Transverse colon (tissue), 4 donors: ENCODE measurements at regions not wholly inside any gene's neighbourhood (a gene's known extent, or its start where the extent isn't known, plus 50 kb on each side); places are given as distances from the start of the nearest gene placed in this dataset.
"Not testable (repeated sequence)": the region's sequence is repeated elsewhere in the genome, so short reads cannot be mapped to it uniquely, and the experiment has no call there.

Source experiments
- DNase-seq: peaks from one replicate; pipeline ENCODE4 v3.0.0-alpha.2; 2019
- H3K27ac ChIP-seq, 4 donors: fragments of 200-600 bp; sonication (generic); 2 replicates each; pipeline ENCODE4 v1.5.1; 2016 to 2018; ENCODE audit warnings: inconsistent platforms in 4 of 4
- H3K27me3 ChIP-seq: fragments of 200-600 bp; sonication (generic); 2 replicates; pipeline ENCODE4 v1.5.1; 2017; ENCODE audit warnings: inconsistent platforms
- H3K36me3 ChIP-seq, 4 donors: fragments of 200-600 bp; sonication (generic); 2 replicates each; pipeline ENCODE4 v1.5.1; 2017 to 2019; ENCODE audit warnings: inconsistent platforms in 4 of 4
- H3K4me1 ChIP-seq, 4 donors: fragments of 200-600 bp; sonication (generic); 2 replicates each; pipeline ENCODE4 v1.5.1; 2017 to 2020; ENCODE audit warnings: inconsistent platforms in 4 of 4
- H3K4me3 ChIP-seq, 4 donors: fragments of 200-600 bp; sonication (generic); 1 replicate in 1 of 4; 2 replicates in 3 of 4; pipeline versions ENCODE4 v1.5.1 to v1.6.1; 2017 to 2019; ENCODE audit warnings: inconsistent platforms in 4 of 4
- H3K9me3 ChIP-seq, 2 donors: fragments of 200-600 bp; sonication (generic); 2 replicates each; pipeline ENCODE4 v1.5.1; 2017 to 2019; ENCODE audit warnings: inconsistent platforms in 2 of 2
- EP300 ChIP-seq: sonication (generic); formaldehyde crosslinking; IDR thresholded peaks from one replicate; pipeline ENCODE4 v1.6.1; 2017; ENCODE audit warnings: antibody characterized with exemption, low read depth
- POLR2A ChIP-seq: fragments of 450-650 bp; IDR thresholded peaks from one replicate; pipeline ENCODE4 v1.6.1; 2016; ENCODE audit warnings: antibody characterized with exemption, mild to moderate bottlenecking, moderate library complexity
- POLR2AphosphoS5 ChIP-seq, 3 donors: sonication (generic); formaldehyde crosslinking; IDR thresholded peaks; one replicate each; pipeline ENCODE4 v1.6.1; 2016; ENCODE audit warnings: antibody characterized with exemption in 3 of 3
- WGBS, 2 donors: methylation state at CpG; one replicate each; pipeline ENCODE4 v1.1.5; 2018; ENCODE audit warnings: low coverage in 1 of 2; 5-methylcytosine and 5-hydroxymethylcytosine counted together
- in situ Hi-C, 4 donors: fragments of 200-750 bp; cut with MboI; loops; one replicate each; pipeline versions ENCODE4 v1.15.0 to v1.15.1; 2017; ENCODE audit warnings: low sequenced_read_pairs in 3 of 4, low pct_ligation_motif_present in 1 of 4, low pct_unique_long_range_greater_than_20kb in 1 of 4
- intact Hi-C: fragments of 100-400 bp; cut with DNase I; formaldehyde crosslinking; loops from one replicate; pipeline ENCODE4 v1.15.1; 2023; ENCODE audit warnings: low total_unique reads
- TF ChIP-seq, protein P1 (sequence below), 5 experiments: fragments of 200-600 bp in 3 of 5; fragments of 450-650 bp in 2 of 5; sonication (generic) in 3 of 5; IDR thresholded peaks; 1 replicate in 2 of 5; 2 replicates in 3 of 5; pipeline ENCODE4 v1.5.1; 2016 to 2017; ENCODE audit warnings: antibody characterized with exemption in 5 of 5, inconsistent platforms in 3 of 5, mild to moderate bottlenecking in 2 of 5, moderate library complexity in 1 of 5

DNA sequence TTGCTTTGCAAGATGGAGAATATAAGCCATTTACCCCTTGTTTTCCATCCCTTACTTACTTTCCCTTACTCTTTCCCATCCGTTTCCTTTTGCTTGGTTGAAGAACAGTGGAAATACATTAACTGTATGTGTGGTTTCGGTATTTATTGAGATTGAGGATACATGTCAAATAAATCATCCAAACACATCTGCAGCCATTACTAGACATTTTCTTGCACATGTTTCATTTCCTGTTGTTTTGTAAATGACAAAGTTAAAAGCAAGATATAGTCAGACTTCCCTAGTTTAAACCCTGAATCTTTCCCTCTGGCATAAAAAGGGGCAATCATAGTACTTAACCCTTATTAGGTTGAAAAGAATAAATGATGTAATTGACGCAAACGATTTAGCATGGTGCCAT, 82.1 kb upstream of the BCHE start:
- DNase-seq = no peak
- Histone ChIP-seq H3K4me3 (no peak overlapping the region), H3K27ac (no peak overlapping the region), H3K4me1 (no peaks in the 10 kb centered on the region), H3K27me3 (no peaks in the 10 kb centered on the region), H3K9me3 (no peaks in the 10 kb centered on the region), H3K36me3 (no peaks in the 10 kb centered on the region)
- TF ChIP-seq POLR2AphosphoS5 (IDR thresholded peaks at IDR 0.05) = no peak
- no peak for TF ChIP-seq EP300
- TF ChIP-seq, protein P1, sequence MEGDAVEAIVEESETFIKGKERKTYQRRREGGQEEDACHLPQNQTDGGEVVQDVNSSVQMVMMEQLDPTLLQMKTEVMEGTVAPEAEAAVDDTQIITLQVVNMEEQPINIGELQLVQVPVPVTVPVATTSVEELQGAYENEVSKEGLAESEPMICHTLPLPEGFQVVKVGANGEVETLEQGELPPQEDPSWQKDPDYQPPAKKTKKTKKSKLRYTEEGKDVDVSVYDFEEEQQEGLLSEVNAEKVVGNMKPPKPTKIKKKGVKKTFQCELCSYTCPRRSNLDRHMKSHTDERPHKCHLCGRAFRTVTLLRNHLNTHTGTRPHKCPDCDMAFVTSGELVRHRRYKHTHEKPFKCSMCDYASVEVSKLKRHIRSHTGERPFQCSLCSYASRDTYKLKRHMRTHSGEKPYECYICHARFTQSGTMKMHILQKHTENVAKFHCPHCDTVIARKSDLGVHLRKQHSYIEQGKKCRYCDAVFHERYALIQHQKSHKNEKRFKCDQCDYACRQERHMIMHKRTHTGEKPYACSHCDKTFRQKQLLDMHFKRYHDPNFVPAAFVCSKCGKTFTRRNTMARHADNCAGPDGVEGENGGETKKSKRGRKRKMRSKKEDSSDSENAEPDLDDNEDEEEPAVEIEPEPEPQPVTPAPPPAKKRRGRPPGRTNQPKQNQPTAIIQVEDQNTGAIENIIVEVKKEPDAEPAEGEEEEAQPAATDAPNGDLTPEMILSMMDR (IDR thresholded peaks at IDR 0.05) = no peak
- TF ChIP-seq POLR2A = no peak
- intact Hi-C loops = no loop called here
- in situ Hi-C loops = no loop called here
- 37 to 39% methylated on average over 4 of the region's 4 CpGs for WGBS, 2 donors

DNA sequence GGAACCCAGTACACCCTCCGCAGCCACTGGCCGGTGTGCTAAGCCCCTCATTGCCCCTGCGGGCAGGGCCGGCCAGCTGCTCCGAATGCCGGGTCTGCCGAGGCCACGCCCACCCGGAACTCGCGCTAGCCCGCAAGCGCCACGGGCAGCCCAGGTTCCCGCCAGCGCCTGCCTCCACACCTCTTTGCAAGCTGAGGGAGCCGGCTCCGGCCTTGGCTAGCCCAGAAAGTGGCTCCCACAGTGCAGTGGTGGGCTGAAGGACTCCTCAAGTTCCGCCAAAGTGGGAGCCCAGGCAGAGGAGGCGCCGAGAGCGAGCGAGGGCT, 81.4 kb upstream of the BCHE start:
- H3K27me3 ChIP-seq = no peaks in the 10 kb centered on the region
- intact Hi-C loops (no loop called here), in situ Hi-C loops (no loop called here)
- no peak overlapping the region for H3K27ac ChIP-seq
- H3K4me3 ChIP-seq = no peak overlapping the region
- H3K4me1 ChIP-seq = no peaks in the 10 kb centered on the region
- H3K36me3 ChIP-seq = no peaks in the 10 kb centered on the region
- DNase-seq = no peak
- 92% methylated on average over 15 of the region's 23 CpGs; no CpG with 5 or more reads in 1 of the 2 donors for WGBS, 2 donors
- H3K9me3 ChIP-seq = no peaks in the 10 kb centered on the region
- no peak for TF ChIP-seq POLR2AphosphoS5 (IDR thresholded peaks at IDR 0.05)
- no peak for TF ChIP-seq EP300
- TF ChIP-seq, protein P1 (IDR thresholded peaks at IDR 0.05) = no peak
- TF ChIP-seq POLR2A = no peak

DNA sequence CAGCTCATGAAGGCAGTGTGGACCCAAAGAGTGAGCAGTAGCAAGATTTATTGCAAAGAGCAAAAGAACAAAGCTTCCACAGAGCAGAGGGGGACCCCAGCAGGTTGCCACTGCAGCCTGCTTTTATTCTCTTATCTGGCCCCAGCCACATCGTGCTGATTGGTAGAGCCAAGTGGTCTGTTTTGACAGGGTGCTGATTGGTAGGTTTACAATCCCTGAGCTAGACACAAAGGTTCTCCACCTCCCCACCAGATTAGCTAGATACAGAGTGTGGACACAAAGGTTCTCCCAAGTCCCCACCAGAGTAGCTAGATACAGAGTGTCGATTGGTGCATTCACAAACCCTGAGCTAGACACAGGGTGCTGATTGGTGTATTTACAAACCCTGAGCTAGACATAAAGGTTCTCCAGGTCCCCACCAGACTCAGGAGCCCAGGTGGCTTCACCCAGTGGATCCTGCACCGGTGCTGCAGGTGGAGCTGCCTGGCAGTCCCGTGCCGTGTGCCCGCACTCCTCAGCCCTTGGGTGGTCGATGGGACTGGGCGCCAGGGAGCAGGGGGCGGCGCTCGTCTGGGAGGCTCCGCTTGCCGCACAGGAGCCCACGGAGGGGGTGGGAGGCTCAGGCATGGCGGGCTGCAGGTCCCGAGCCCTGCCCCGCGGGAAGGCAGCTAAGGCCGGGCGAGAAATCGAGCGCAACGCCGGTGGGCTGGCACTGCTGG, 80.9 kb upstream of the BCHE start:
- H3K27me3 ChIP-seq, H3K27ac ChIP-seq, H3K9me3 ChIP-seq, H3K4me3 ChIP-seq, H3K4me1 ChIP-seq, H3K36me3 ChIP-seq, intact Hi-C loops, in situ Hi-C loops, DNase-seq: not testable (repeated sequence)
- whole genome bisulfite sequencing, 2 donors = 94% methylated on average over 24 of the region's 24 CpGs; no CpG with 5 or more reads in 1 of the 2 donors

DNA sequence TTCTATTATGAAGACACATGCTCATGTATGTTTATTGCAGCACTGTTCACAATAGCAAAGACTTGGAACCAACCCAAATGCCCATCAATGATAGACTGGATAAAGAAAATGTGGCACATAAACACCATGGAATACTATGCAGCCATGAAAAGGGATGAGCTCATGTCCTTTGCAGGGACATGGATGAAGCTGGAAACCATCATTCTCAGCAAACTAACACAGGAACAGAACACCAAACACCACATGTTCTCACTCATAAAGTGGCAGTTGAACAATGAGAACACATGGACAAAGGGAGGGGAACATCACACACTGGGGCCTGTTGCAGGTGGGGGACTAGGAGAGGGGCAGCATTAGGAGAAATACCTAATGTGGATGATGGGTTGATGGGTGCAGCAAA, 77.9 kb upstream of the BCHE start:
- H3K27me3 ChIP-seq, H3K36me3 ChIP-seq, H3K4me3 ChIP-seq, H3K27ac ChIP-seq, intact Hi-C loops, DNase-seq, H3K9me3 ChIP-seq, in situ Hi-C loops, H3K4me1 ChIP-seq: not testable (repeated sequence)

DNA sequence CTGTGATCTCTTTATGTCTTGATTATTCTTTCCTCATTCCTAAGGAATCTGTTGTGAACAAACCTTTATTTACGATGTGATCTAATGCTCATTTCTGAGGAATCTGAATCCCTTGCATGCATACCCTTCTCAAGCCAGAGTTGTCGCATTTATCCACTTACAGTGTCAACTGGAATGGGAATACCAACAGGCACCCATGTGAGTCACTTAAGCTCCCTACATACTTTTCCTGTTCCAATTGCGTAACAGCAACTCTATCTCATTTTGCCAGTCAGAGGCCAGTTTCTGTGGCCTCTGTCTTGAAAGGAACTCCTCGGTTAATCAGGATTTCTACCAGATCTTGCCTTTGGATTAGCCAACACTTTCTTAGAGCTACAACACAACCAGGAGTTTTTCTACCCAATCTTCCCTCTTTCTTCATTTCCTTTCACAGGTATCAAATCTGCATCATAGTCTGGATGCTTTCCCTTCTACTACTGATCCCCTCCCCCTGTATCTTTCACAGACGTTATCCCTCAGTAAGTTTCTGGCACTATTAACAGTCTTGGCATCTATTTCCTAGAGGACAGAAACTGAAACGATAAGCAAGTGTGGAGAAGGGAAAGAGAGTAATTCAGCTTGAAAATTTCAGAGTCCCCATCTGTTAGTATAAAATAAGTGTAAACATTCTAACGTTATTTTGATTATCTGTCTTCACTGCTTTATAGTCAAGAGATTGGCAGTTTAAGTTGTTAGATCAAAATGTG, 66.8 kb upstream of the BCHE start:
- H3K4me3 ChIP-seq = no peak overlapping the region
- intact Hi-C loops = no loop called here
- no peaks in the 10 kb centered on the region for H3K36me3 ChIP-seq
- in situ Hi-C loops = no loop called here
- H3K27ac ChIP-seq = no peak overlapping the region
- no peak for DNase-seq
- H3K4me1 ChIP-seq = no peaks in the 10 kb centered on the region
- H3K9me3 ChIP-seq = no peaks in the 10 kb centered on the region
- TF ChIP-seq POLR2AphosphoS5 (IDR thresholded peaks at IDR 0.05) (no peak), POLR2A (no peak), EP300 (no peak)
- TF ChIP-seq, protein P1 (IDR thresholded peaks at IDR 0.05) = no peak
- WGBS, 2 donors = 69 to 79% methylated on average over 7 of the region's 7 CpGs
- no peaks in the 10 kb centered on the region for H3K27me3 ChIP-seq
